Stimulated activated CD8-positive, alpha-beta memory T cell treated with anti-CD3 and anti-CD28 coated beads, Interleukin-4, amount 100 ng/mL, for 1 hour (primary cell): ENCODE measurements at regions not wholly inside any gene's neighbourhood (a gene's known extent, or its start where the extent isn't known, plus 50 kb on each side); places are given as distances from the start of the nearest gene placed in this dataset.

ENCODE experiments used
- DNase-seq, 2 donors: peaks; one replicate each; pipeline ENCODE4 v3.0.0-alpha.2; 2020; ENCODE audit warnings: low read depth in 2 of 2, low spot score in 1 of 2

GRCh38 chr9:107431461-107431860, 58.1 kb downstream of the KLF4 start:
- no peak for DNase-seq

GRCh38 chr9:107430071-107430470, 59.5 kb downstream of the KLF4 start:
- no peak for DNase-seq

- no peak for DNase-seq
Observed at GRCh38 chr9:107426126-107426525, 63.4 kb downstream of the KLF4 start.

GRCh38 chr9:107425101-107426025, 64.2 kb downstream of the KLF4 start:
- DNase-seq, result peak; percentile 3 to 17

- DNase-seq, result no peak
Observed at GRCh38 chr9:107423540-107423939, 66.0 kb downstream of the KLF4 start.

GRCh38 chr9:107422189-107423185, 67.1 kb downstream of the KLF4 start:
- DNase-seq, result no peak

- DNase-seq, result no peak
Observed at GRCh38 chr9:107410420-107410819, 79.1 kb downstream of the KLF4 start.

GRCh38 chr9:107409581-107410389, 79.8 kb downstream of the KLF4 start:
- no peak for DNase-seq

GRCh38 chr9:107407675-107408074, 81.9 kb downstream of the KLF4 start:
- DNase-seq, result no peak

GRCh38 chr9:107405511-107405910, 84.1 kb downstream of the KLF4 start:
- no peak for DNase-seq

GRCh38 chr9:107404736-107405135, 84.8 kb downstream of the KLF4 start:
- no peak for DNase-seq

GRCh38 chr9:107404161-107404560, 85.4 kb downstream of the KLF4 start:
- no peak for DNase-seq

GRCh38 chr9:107397076-107398044, 92.2 kb downstream of the KLF4 start:
- no peak for DNase-seq

GRCh38 chr9:107394264-107394663, 95.3 kb downstream of the KLF4 start:
- DNase-seq, result no peak

GRCh38 chr9:107390778-107391177, 98.8 kb downstream of the KLF4 start:
- no peak for DNase-seq

GRCh38 chr9:107390279-107390678, 99.3 kb downstream of the KLF4 start:
- no peak for DNase-seq

GRCh38 chr9:107389617-107390071, 99.9 kb downstream of the KLF4 start:
- DNase-seq, result no peak

- DNase-seq, result no peak
Observed at GRCh38 chr9:107388890-107389289, 100.7 kb downstream of the KLF4 start.

GRCh38 chr9:107387409-107387808, 102.2 kb downstream of the KLF4 start:
- DNase-seq, result no peak

GRCh38 chr9:107386396-107386795, 103.2 kb downstream of the KLF4 start:
- DNase-seq, result no peak
